ENCODE measurements at regions not wholly inside any gene's neighbourhood (a gene's known extent, or its start where the extent isn't known, plus 50 kb on each side); places are given as distances from the start of the nearest gene placed in this dataset.

DNA sequence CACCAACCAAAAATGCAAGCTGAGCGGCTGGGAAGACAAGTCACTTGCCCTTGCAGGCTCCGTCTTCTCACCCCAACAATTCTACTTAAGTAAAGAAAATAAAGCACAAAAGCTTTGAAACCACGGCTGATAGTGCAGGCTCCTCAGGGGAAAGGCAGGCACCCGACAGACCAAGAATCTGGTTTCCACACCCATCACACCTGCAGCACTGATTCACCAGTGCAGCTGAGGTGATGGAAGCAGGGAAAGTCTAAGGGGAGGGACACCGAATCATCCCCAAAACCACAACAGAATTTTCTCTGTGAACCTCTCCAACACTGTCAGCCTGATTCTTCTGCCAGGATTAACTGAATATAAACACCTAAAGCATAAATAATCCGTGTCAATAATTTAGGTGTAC, 62.0 kb upstream of the NSMCE3 start:
- no peak overlapping the region for H2AFZ ChIP-seq (ENCODE audit: low read depth, low read length)
- no peaks in the 10 kb centered on the region for H3K9me1 ChIP-seq (replicated peaks; ENCODE audit: control insufficient read depth, extremely low read depth, insufficient read depth, low read length)
- no peaks in the 10 kb centered on the region for H3K27me3 ChIP-seq (ENCODE audit: control insufficient read depth in 2 of 2, insufficient read depth in 2 of 2, low read length in 2 of 2)
- TF ChIP-seq, protein P1, sequence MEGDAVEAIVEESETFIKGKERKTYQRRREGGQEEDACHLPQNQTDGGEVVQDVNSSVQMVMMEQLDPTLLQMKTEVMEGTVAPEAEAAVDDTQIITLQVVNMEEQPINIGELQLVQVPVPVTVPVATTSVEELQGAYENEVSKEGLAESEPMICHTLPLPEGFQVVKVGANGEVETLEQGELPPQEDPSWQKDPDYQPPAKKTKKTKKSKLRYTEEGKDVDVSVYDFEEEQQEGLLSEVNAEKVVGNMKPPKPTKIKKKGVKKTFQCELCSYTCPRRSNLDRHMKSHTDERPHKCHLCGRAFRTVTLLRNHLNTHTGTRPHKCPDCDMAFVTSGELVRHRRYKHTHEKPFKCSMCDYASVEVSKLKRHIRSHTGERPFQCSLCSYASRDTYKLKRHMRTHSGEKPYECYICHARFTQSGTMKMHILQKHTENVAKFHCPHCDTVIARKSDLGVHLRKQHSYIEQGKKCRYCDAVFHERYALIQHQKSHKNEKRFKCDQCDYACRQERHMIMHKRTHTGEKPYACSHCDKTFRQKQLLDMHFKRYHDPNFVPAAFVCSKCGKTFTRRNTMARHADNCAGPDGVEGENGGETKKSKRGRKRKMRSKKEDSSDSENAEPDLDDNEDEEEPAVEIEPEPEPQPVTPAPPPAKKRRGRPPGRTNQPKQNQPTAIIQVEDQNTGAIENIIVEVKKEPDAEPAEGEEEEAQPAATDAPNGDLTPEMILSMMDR (IDR thresholded peaks at IDR 0.05; ENCODE audit: extremely low read depth in 1 of 2, insufficient read depth in 1 of 2, low read depth in 1 of 2, low read length in 2 of 2): no peak
- no TSS peak for BruUV-seq (replicated peaks)
- dilution Hi-C loops (cut with MboI; ENCODE audit: extremely low pct_ligation_motif_present, low sequenced_read_pairs): no loop called here
- H3K79me2 ChIP-seq (ENCODE audit: control insufficient read depth, insufficient read depth, low read length): no peaks in the 10 kb centered on the region
- no peaks in the 10 kb centered on the region for H3K36me3 ChIP-seq (ENCODE audit: control insufficient read depth in 2 of 2, extremely low read depth in 1 of 2, insufficient read depth in 2 of 2, low read length in 2 of 2)
- ChIA-PET CTCF (no interaction called here), POLR2A (no interaction called here)
- no peak overlapping the region for H3K4me2 ChIP-seq (ENCODE audit: insufficient read depth, low read length)
- H3K4me3 ChIP-seq (replicated peaks in 1 of 3; ENCODE audit: insufficient read depth in 1 of 3, low read depth in 1 of 3, low read length in 3 of 3): no peak overlapping the region
- H3K9me3 ChIP-seq (replicated peaks; ENCODE audit: control insufficient read depth, insufficient read depth, low read length): no peaks in the 10 kb centered on the region
- no peak for DNase-seq (ENCODE audit: low read depth, low spot score)
- no peaks in the 10 kb centered on the region for H4K20me1 ChIP-seq (replicated peaks; ENCODE audit: control insufficient read depth, extremely low read depth, insufficient read depth, low read length)
- intact Hi-C loops (cut with micrococcal nuclease): no loop called here
- FAIRE-seq: no peak
- H3K4me1 ChIP-seq (ENCODE audit: control insufficient read depth, extremely low read depth, insufficient read depth, low read length): no peaks in the 10 kb centered on the region
- no peak overlapping the region for H3K27ac ChIP-seq (ENCODE audit: insufficient read depth, low read depth, low read length)
- H3K9ac ChIP-seq (replicated peaks; ENCODE audit: extremely low read depth, insufficient read depth, low read length): no peak overlapping the region

DNA sequence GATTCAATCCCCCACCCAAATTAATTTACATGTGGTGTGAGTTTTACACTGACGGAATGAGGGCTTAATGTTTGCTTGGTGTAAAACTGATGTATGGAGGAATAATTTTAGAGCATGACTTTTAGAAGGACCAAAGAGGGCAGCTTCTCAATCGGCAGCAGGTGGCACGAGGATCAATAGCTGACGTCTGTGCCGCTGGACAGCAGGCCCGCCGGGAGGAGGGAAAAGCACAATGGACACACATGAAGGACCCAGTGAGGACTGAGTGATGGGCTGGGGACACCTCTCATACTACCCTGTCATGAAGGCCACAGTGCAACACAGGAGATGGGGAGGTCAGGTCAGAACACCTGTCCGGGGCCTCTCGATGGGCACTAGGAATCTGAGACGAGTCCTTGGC, 61.4 kb upstream of the NSMCE3 start:
- H3K79me2 ChIP-seq (ENCODE audit: control insufficient read depth, insufficient read depth, low read length): no peaks in the 10 kb centered on the region
- intact Hi-C loops (cut with micrococcal nuclease) (no loop called here), dilution Hi-C loops (cut with MboI; ENCODE audit: extremely low pct_ligation_motif_present, low sequenced_read_pairs) (no loop called here)
- no peaks in the 10 kb centered on the region for H4K20me1 ChIP-seq (replicated peaks; ENCODE audit: control insufficient read depth, extremely low read depth, insufficient read depth, low read length)
- no peak overlapping the region for H3K9ac ChIP-seq (replicated peaks; ENCODE audit: extremely low read depth, insufficient read depth, low read length)
- H3K4me3 ChIP-seq (replicated peaks in 1 of 3; ENCODE audit: insufficient read depth in 1 of 3, low read depth in 1 of 3, low read length in 3 of 3): no peak overlapping the region
- ChIA-PET CTCF (no interaction called here), POLR2A (no interaction called here)
- BruUV-seq (replicated peaks): no TSS peak
- no peak overlapping the region for H2AFZ ChIP-seq (ENCODE audit: low read depth, low read length)
- H3K9me1 ChIP-seq (replicated peaks; ENCODE audit: control insufficient read depth, extremely low read depth, insufficient read depth, low read length): no peaks in the 10 kb centered on the region
- no peaks in the 10 kb centered on the region for H3K9me3 ChIP-seq (replicated peaks; ENCODE audit: control insufficient read depth, insufficient read depth, low read length)
- no peaks in the 10 kb centered on the region for H3K36me3 ChIP-seq (ENCODE audit: control insufficient read depth in 2 of 2, extremely low read depth in 1 of 2, insufficient read depth in 2 of 2, low read length in 2 of 2)
- DNase-seq (ENCODE audit: low read depth, low spot score): no peak
- no peak for TF ChIP-seq GATA2 (IDR thresholded peaks at IDR 0.05; ENCODE audit: insufficient read depth, insufficient read length, low read depth, low read length)
- TF ChIP-seq, protein P1 (IDR thresholded peaks at IDR 0.05; ENCODE audit: extremely low read depth in 1 of 2, insufficient read depth in 1 of 2, low read depth in 1 of 2, low read length in 2 of 2): no peak
- no peak for TF ChIP-seq POLR2AphosphoS5 (IDR thresholded peaks at IDR 0.05; ENCODE audit: insufficient read depth, low read depth, low read length)
- TF ChIP-seq EZH2 (IDR thresholded peaks at IDR 0.05; ENCODE audit: borderline replicate concordance, low read depth, low read length, severe bottlenecking): no peak
- TF ChIP-seq FOS (IDR thresholded peaks at IDR 0.05; ENCODE audit: borderline replicate concordance, insufficient read depth, low read length): no peak
- TF ChIP-seq JUN (IDR thresholded peaks at IDR 0.05; ENCODE audit: borderline replicate concordance, insufficient read depth, insufficient read length, low read depth): no peak
- TF ChIP-seq MYC (IDR thresholded peaks at IDR 0.05; ENCODE audit: low read depth, low read length): no peak
- TF ChIP-seq POLR2A (IDR thresholded peaks at IDR 0.05; ENCODE audit: low read depth, low read length): no peak
- TF ChIP-seq, protein P2, sequence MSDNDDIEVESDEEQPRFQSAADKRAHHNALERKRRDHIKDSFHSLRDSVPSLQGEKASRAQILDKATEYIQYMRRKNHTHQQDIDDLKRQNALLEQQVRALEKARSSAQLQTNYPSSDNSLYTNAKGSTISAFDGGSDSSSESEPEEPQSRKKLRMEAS (IDR thresholded peaks at IDR 0.05; ENCODE audit: insufficient read depth, insufficient read length): no peak
- no peak overlapping the region for H3K27ac ChIP-seq (ENCODE audit: insufficient read depth, low read depth, low read length)
- no peak overlapping the region for H3K4me2 ChIP-seq (ENCODE audit: insufficient read depth, low read length)
- H3K4me1 ChIP-seq (ENCODE audit: control insufficient read depth, extremely low read depth, insufficient read depth, low read length): no peaks in the 10 kb centered on the region
- FAIRE-seq: no peak
- H3K27me3 ChIP-seq (ENCODE audit: control insufficient read depth in 2 of 2, insufficient read depth in 2 of 2, low read length in 2 of 2): no peaks in the 10 kb centered on the region
